D721Med (cell line): ENCODE measurements at regions not wholly inside any gene's neighbourhood (a gene's known extent, or its start where the extent isn't known, plus 50 kb on each side); places are given as distances from the start of the nearest gene placed in this dataset.

Experiments
- DNase-seq: peaks from one replicate; pipeline ENCODE4 v3.0.0; 2011; ENCODE audit warnings: low spot score; ENCODE audit not compliant: insufficient read length
- FAIRE-seq: peaks from 2 replicates; lab custom pipeline; 2011; peaks lifted over from hg19 to GRCh38; lab: Jason Lieb, UNC
- CTCF ChIP-seq: IDR thresholded peaks from 2 replicates; pipeline ENCODE4 v1.5.1; 2012; ENCODE audit warnings: mild to moderate bottlenecking, control low read depth; ENCODE audit not compliant: insufficient read depth; ENCODE audit errors: missing control alignments

- no peak for DNase-seq
- FAIRE-seq, result no peak
- no peak for TF ChIP-seq CTCF
Observed at GRCh38 chr7:132643302-132643701, 67.0 kb upstream of the PLXNA4 start.

- FAIRE-seq (no peak), DNase-seq (no peak)
- TF ChIP-seq CTCF, result no peak
Observed at GRCh38 chr7:132641238-132641637, 65.0 kb upstream of the PLXNA4 start.

- TF ChIP-seq CTCF, result no peak
- no peak for DNase-seq
- FAIRE-seq, result no peak
Observed at GRCh38 chr7:132639983-132640382, 63.7 kb upstream of the PLXNA4 start.

- FAIRE-seq (no peak), DNase-seq (no peak)
- no peak for TF ChIP-seq CTCF
Observed at GRCh38 chr7:132638000-132638399, 61.7 kb upstream of the PLXNA4 start.

- DNase-seq (no peak), FAIRE-seq (no peak)
- TF ChIP-seq CTCF, result no peak
Observed at GRCh38 chr7:132636581-132636980, 60.3 kb upstream of the PLXNA4 start.

GRCh38 chr7:132635127-132635526 lies 58.9 kb upstream of the PLXNA4 start:
- no peak for FAIRE-seq
- no peak for TF ChIP-seq CTCF
- DNase-seq, result no peak

- TF ChIP-seq CTCF, result no peak
- no peak for DNase-seq
- FAIRE-seq, result no peak
Observed at GRCh38 chr7:132630834-132631233, 54.6 kb upstream of the PLXNA4 start.
